NCI-H2227 (cell line): ENCODE measurements at regions not wholly inside any gene's neighbourhood (a gene's known extent, or its start where the extent isn't known, plus 50 kb on each side); places are given as distances from the start of the nearest gene placed in this dataset.
"Not testable (repeated sequence)": the region's sequence is repeated elsewhere in the genome, so short reads cannot be mapped to it uniquely, and the experiment has no call there.

Source experiments
- DNase-seq: peaks from one replicate; lab custom pipeline; 2025; ENCODE audit not compliant: unreplicated experiment; lab: John Stamatoyannopoulos, UW

GRCh38 chr15:57875347-57875746 lies 168.8 kb downstream of the POLR2M start:
- DNase-seq = no peak

- no peak for DNase-seq
Observed at GRCh38 chr15:57878573-57878972, 172.1 kb downstream of the POLR2M start.

- DNase-seq = no peak
Observed at GRCh38 chr15:57881361-57881760, 174.8 kb downstream of the POLR2M start.

GRCh38 chr15:57881972-57882371 lies 175.5 kb downstream of the POLR2M start:
- DNase-seq = no peak

GRCh38 chr15:57883701-57884100 lies 177.2 kb downstream of the POLR2M start:
- no peak for DNase-seq

- DNase-seq = no peak
Observed at GRCh38 chr15:57884936-57885335, 178.4 kb downstream of the POLR2M start.

GRCh38 chr15:57885435-57885834 lies 178.9 kb downstream of the POLR2M start:
- no peak for DNase-seq

GRCh38 chr15:57887825-57888224 lies 177.7 kb downstream of the ALDH1A2 start:
- no peak for DNase-seq

GRCh38 chr15:57890351-57890750 lies 175.2 kb downstream of the ALDH1A2 start:
- DNase-seq = no peak

GRCh38 chr15:57890878-57891277 lies 174.6 kb downstream of the ALDH1A2 start:
- no peak for DNase-seq

GRCh38 chr15:57892181-57892580 lies 173.3 kb downstream of the ALDH1A2 start:
- DNase-seq = no peak

- no peak for DNase-seq
Observed at GRCh38 chr15:57893040-57893439, 172.5 kb downstream of the ALDH1A2 start.

GRCh38 chr15:57895291-57895690 lies 170.2 kb downstream of the ALDH1A2 start:
- no peak for DNase-seq

- DNase-seq = no peak
Observed at GRCh38 chr15:57896114-57896513, 169.4 kb downstream of the ALDH1A2 start.

- not testable (repeated sequence) for DNase-seq
Observed at GRCh38 chr15:57896899-57897298, 168.6 kb downstream of the ALDH1A2 start.

- DNase-seq = no peak
Observed at GRCh38 chr15:57897870-57898269, 167.6 kb downstream of the ALDH1A2 start.

- DNase-seq = no peak
Observed at GRCh38 chr15:57902155-57902554, 163.4 kb downstream of the ALDH1A2 start.
